Keratinocyte (primary cell): ENCODE measurements at regions not wholly inside any gene's neighbourhood (a gene's known extent, or its start where the extent isn't known, plus 50 kb on each side); places are given as distances from the start of the nearest gene placed in this dataset.

Experiments
- DNase-seq: peaks from one replicate; pipeline ENCODE4 v3.0.0-alpha.2; 2011; ENCODE audit warnings: low read depth, missing footprints, low spot score
- FAIRE-seq: peaks from 2 replicates; lab custom pipeline; 2011; peaks lifted over from hg19 to GRCh38; lab: Jason Lieb, UNC
- H2AFZ ChIP-seq: 2 replicates; pipeline ENCODE4 v1.6.0; 2012; ENCODE audit warnings: low read length, control low read depth, inconsistent platforms; ENCODE audit not compliant: control insufficient read depth
- H3K27ac ChIP-seq: 2 replicates; pipeline ENCODE4 v1.5.1; 2011; ENCODE audit warnings: low read length; ENCODE audit not compliant: control insufficient read depth, insufficient read depth
- H3K27me3 ChIP-seq: 3 replicates; pipeline ENCODE4 v1.6.0; 2011; ENCODE audit warnings: low read length; ENCODE audit not compliant: control insufficient read depth, insufficient read depth; ENCODE audit errors: extremely low read depth
- H3K36me3 ChIP-seq, 2 experiments: 2 replicates in 1 of 2; 3 replicates in 1 of 2; pipeline ENCODE4 v1.5.1; 2011; ENCODE audit warnings: low read length in 2 of 2, mild to moderate bottlenecking in 1 of 2; ENCODE audit not compliant: control insufficient read depth in 2 of 2, insufficient read depth in 2 of 2; ENCODE audit errors: extremely low read depth in 1 of 2
- H3K4me1 ChIP-seq: 3 replicates; pipeline ENCODE4 v1.5.1; 2011; ENCODE audit warnings: low read length; ENCODE audit not compliant: control insufficient read depth, insufficient read depth; ENCODE audit errors: extremely low read depth
- H3K4me2 ChIP-seq: 3 replicates; pipeline ENCODE4 v1.6.0; 2011; ENCODE audit warnings: low read depth, low read length; ENCODE audit not compliant: control insufficient read depth, insufficient read depth; ENCODE audit errors: extremely low read depth
- H3K4me3 ChIP-seq, 3 experiments: fragments of 200-600 bp in 1 of 3; sonication (generic) in 1 of 3; 2 replicates in 2 of 3; 3 replicates in 1 of 3; pipeline ENCODE4 v1.5.1; 2011 to 2016; ENCODE audit warnings: low read length in 3 of 3, mild to moderate bottlenecking in 3 of 3, control low read depth in 2 of 3, inconsistent platforms in 1 of 3, low read depth in 1 of 3, mixed read lengths in 1 of 3, mixed run types in 1 of 3, moderate library complexity in 1 of 3; ENCODE audit not compliant: control insufficient read depth in 2 of 3, insufficient read depth in 2 of 3; ENCODE audit errors: extremely low read depth in 1 of 3
- H3K79me2 ChIP-seq: 2 replicates; pipeline ENCODE4 v1.6.0; 2012; ENCODE audit warnings: low read length; ENCODE audit not compliant: control insufficient read depth, insufficient read depth
- H3K9ac ChIP-seq: 3 replicates; pipeline ENCODE4 v1.6.0; 2011; ENCODE audit warnings: low read length; ENCODE audit not compliant: control insufficient read depth, insufficient read depth; ENCODE audit errors: extremely low read depth
- H3K9me1 ChIP-seq: 3 replicates; pipeline ENCODE4 v1.6.0; 2011; ENCODE audit warnings: low read length; ENCODE audit not compliant: control insufficient read depth, insufficient read depth; ENCODE audit errors: extremely low read depth
- H3K9me3 ChIP-seq: 2 replicates; pipeline ENCODE4 v1.5.1; 2012; ENCODE audit warnings: low read depth, low read length; ENCODE audit not compliant: control insufficient read depth
- H4K20me1 ChIP-seq: 3 replicates; pipeline ENCODE4 v1.6.0; 2011; ENCODE audit warnings: low read length; ENCODE audit not compliant: control insufficient read depth, insufficient read depth; ENCODE audit errors: extremely low read depth
- CTCF ChIP-seq, 3 experiments: IDR thresholded peaks in 1 of 3; conservative IDR thresholded peaks in 1 of 3; optimal IDR thresholded peaks in 1 of 3; 2 replicates in 2 of 3; 3 replicates in 1 of 3; pipeline versions ENCODE3 to v1.5.1; 2011; ENCODE audit warnings: low read length in 3 of 3, mild to moderate bottlenecking in 3 of 3, moderate library complexity in 2 of 3, control low read depth in 1 of 3, inconsistent platforms in 1 of 3; ENCODE audit not compliant: insufficient read depth in 2 of 3; ENCODE audit errors: extremely low read depth in 1 of 3
- EZH2 ChIP-seq: IDR thresholded peaks from one replicate; pipeline ENCODE4 v1.6.1; 2012; ENCODE audit warnings: inconsistent platforms, mild to moderate bottlenecking, low read length, moderate library complexity
- dilution Hi-C: fragments of 300-500 bp; cut with MboI; formaldehyde crosslinking; loops from one replicate; pipeline ENCODE4 v1.7.0; 2020; ENCODE audit warnings: low sequenced_read_pairs; ENCODE audit not compliant: extremely low pct_ligation_motif_present
- small RNA-seq, 3 experiments: library from RNA; depleted of rRNA; stranded (forward); fragments of <200 nt; gene quantifications; one replicate each; pipeline ENCODE3, GENCODE V24; 2012; ENCODE audit warnings: low read depth in 3 of 3, low replicate concordance in 1 of 3; ENCODE audit not compliant: insufficient read length in 3 of 3

- DNase-seq (no peak), FAIRE-seq (no peak)
- H3K27ac ChIP-seq, result no peak overlapping the region
- H2AFZ ChIP-seq, result no peak overlapping the region
- H3K9me3 ChIP-seq, result no peaks in the 10 kb centered on the region
- H3K79me2 ChIP-seq, result no peaks in the 10 kb centered on the region
- TF ChIP-seq CTCF (optimal IDR thresholded peaks at IDR 0.05 in 1 of 3, IDR thresholded peaks at IDR 0.05 in 1 of 3, conservative IDR thresholded peaks at IDR 0.05 in 1 of 3; ENCODE audit: extremely low read depth in 1 of 3, insufficient read depth in 2 of 3, low read length in 3 of 3) (peak in 2 of 3 experiments; percentile 10 to 27), EZH2 (no peak)
- H3K9ac ChIP-seq, result no peak overlapping the region
- dilution Hi-C loops, result no loop called here
- no peaks in the 10 kb centered on the region for H3K27me3 ChIP-seq
- H4K20me1 ChIP-seq, result no peaks in the 10 kb centered on the region
- H3K4me3 ChIP-seq, result no peak overlapping the region
- H3K4me2 ChIP-seq, result no peak overlapping the region
- H3K36me3 ChIP-seq, result no peaks in the 10 kb centered on the region
- H3K9me1 ChIP-seq, result no peaks in the 10 kb centered on the region
- no peaks in the 10 kb centered on the region for H3K4me1 ChIP-seq
Observed at GRCh38 chr15:25268166-25268565, 170.7 kb downstream of the UBE3A start.

Small RNA genes lying in the stretch of these regions (small RNA-seq; reads per million reads assigned to genes)
- gene RF00105, result 0 reads per million in 3 experiments
- gene SNORD115-1, result 0 to 0.07 (median 0) reads per million in 3 experiments
- 0 reads per million in 3 experiments for gene SNORD115-10
- 0 reads per million in 3 experiments for gene SNORD115-11
- 0 reads per million in 3 experiments for gene SNORD115-12
- 0 reads per million in 3 experiments for gene SNORD115-14
- 0 reads per million in 3 experiments for gene SNORD115-15
- 0 to 0.25 (median 0.07) reads per million in 3 experiments for gene SNORD115-16
- 0 reads per million in 3 experiments for gene SNORD115-17
- 0 reads per million in 3 experiments for gene SNORD115-18
- gene SNORD115-19, result 0 reads per million in 3 experiments
- 0 reads per million in 3 experiments for gene SNORD115-2
- 0 reads per million in 3 experiments for gene SNORD115-20
- 0 reads per million in 3 experiments for gene SNORD115-21
- 0 reads per million in 3 experiments for gene SNORD115-22
- gene SNORD115-23, result 0 reads per million in 3 experiments
- 0 reads per million in 3 experiments for gene SNORD115-24
- 0 reads per million in 3 experiments for gene SNORD115-25
- 0 reads per million in 3 experiments for gene SNORD115-27
- 0 reads per million in 3 experiments for gene SNORD115-28
- 0 reads per million in 3 experiments for gene SNORD115-29
- gene SNORD115-3, result 0 reads per million in 3 experiments
- 0 reads per million in 3 experiments for gene SNORD115-30
- gene SNORD115-31, result 0 reads per million in 3 experiments
- 0 reads per million in 3 experiments for gene SNORD115-32
- gene SNORD115-33, result 0 to 0.27 (median 0) reads per million in 3 experiments
- 0 reads per million in 3 experiments for gene SNORD115-34
- gene SNORD115-35, result 0 reads per million in 3 experiments
- gene SNORD115-36, result 0 reads per million in 3 experiments
- 0 reads per million in 3 experiments for gene SNORD115-37
- 0 reads per million in 3 experiments for gene SNORD115-38
- 0 to 0.07 (median 0) reads per million in 3 experiments for gene SNORD115-39
- gene SNORD115-4, result 0 reads per million in 3 experiments
- gene SNORD115-40, result 0 reads per million in 3 experiments
- 0 to 0.25 (median 0.07) reads per million in 3 experiments for gene SNORD115-41
- 0 reads per million in 3 experiments for gene SNORD115-42
- gene SNORD115-43, result 0 reads per million in 3 experiments
- 0 reads per million in 3 experiments for gene SNORD115-44
- gene SNORD115-45, result 0 reads per million in 3 experiments
- 0 reads per million in 3 experiments for gene SNORD115-46
- gene SNORD115-47, result 0 reads per million in 3 experiments
- 0 reads per million in 3 experiments for gene SNORD115-5
- 0 reads per million in 3 experiments for gene SNORD115-6
- 0 reads per million in 3 experiments for gene SNORD115-7
- 0 reads per million in 3 experiments for gene SNORD115-8
- 0 reads per million in 3 experiments for gene SNORD115-9
- gene SNORD116-1, result 0 to 3.6 (median 1.5) reads per million in 3 experiments
- 0 reads per million in 3 experiments for gene SNORD116-10
- 0 to 0.50 (median 0.40) reads per million in 3 experiments for gene SNORD116-11
- 0 to 1.7 (median 0.75) reads per million in 3 experiments for gene SNORD116-12
- gene SNORD116-13, result 0 to 0.75 (median 0.27) reads per million in 3 experiments
- 0 to 0.50 (median 0.07) reads per million in 3 experiments for gene SNORD116-14
- gene SNORD116-15, result 0 to 0.13 (median 0) reads per million in 3 experiments
- gene SNORD116-16, result 0.33 to 1.5 (median 0.40) reads per million in 3 experiments
- 0 reads per million in 3 experiments for gene SNORD116-17
- gene SNORD116-18, result 0 to 0.07 (median 0) reads per million in 3 experiments
- 0 reads per million in 3 experiments for gene SNORD116-19
- 0 to 0.47 (median 0.25) reads per million in 3 experiments for gene SNORD116-2
- 0 reads per million in 3 experiments for gene SNORD116-22
- 0.33 to 1.9 (median 0.50) reads per million in 3 experiments for gene SNORD116-23
- gene SNORD116-24, result 0.33 to 2.5 (median 1.3) reads per million in 3 experiments
- gene SNORD116-25, result 0 to 13.8 (median 9.0) reads per million in 3 experiments
- 0 to 1.0 (median 0.47) reads per million in 3 experiments for gene SNORD116-29
- gene SNORD116-3, result 0 reads per million in 3 experiments
- gene SNORD116-30, result 0 reads per million in 3 experiments
- 0 reads per million in 3 experiments for gene SNORD116-5
- gene SNORD116-6, result 0 reads per million in 3 experiments
- gene SNORD116-7, result 0 reads per million in 3 experiments
- gene SNORD116-8, result 0 reads per million in 3 experiments
- gene SNORD116-9, result 0 reads per million in 3 experiments
